Fibroblast of skin of back (primary cell): ENCODE measurements at regions not wholly inside any gene's neighbourhood (a gene's known extent, or its start where the extent isn't known, plus 50 kb on each side); places are given as distances from the start of the nearest gene placed in this dataset.

Experiments used
- DNase-seq: peaks from one replicate; pipeline ENCODE4 v3.0.0-alpha.2; 2013

- no peak for DNase-seq
Measured at GRCh38 chr18:37641573-37641972, 76.0 kb upstream of the CELF4 start.

- no peak for DNase-seq
Measured at GRCh38 chr18:37640504-37640903, 74.9 kb upstream of the CELF4 start.

- peak; percentile 5 for DNase-seq
Measured at GRCh38 chr18:37639846-37640245, 74.2 kb upstream of the CELF4 start.

GRCh38 chr18:37637478-37637850, 71.9 kb upstream of the CELF4 start:
- no peak for DNase-seq

GRCh38 chr18:37636831-37637477, 71.4 kb upstream of the CELF4 start:
- DNase-seq, result no peak

GRCh38 chr18:37634516-37634915, 68.9 kb upstream of the CELF4 start:
- DNase-seq, result no peak

GRCh38 chr18:37631422-37631821, 65.8 kb upstream of the CELF4 start:
- DNase-seq, result no peak

- no peak for DNase-seq
Measured at GRCh38 chr18:37630334-37630733, 64.7 kb upstream of the CELF4 start.

- DNase-seq, result no peak
Measured at GRCh38 chr18:37628470-37629220, 63.0 kb upstream of the CELF4 start.

- no peak for DNase-seq
Measured at GRCh38 chr18:37624318-37624717, 58.7 kb upstream of the CELF4 start.

GRCh38 chr18:37619964-37620363, 54.4 kb upstream of the CELF4 start:
- no peak for DNase-seq

GRCh38 chr18:37617623-37618022, 52.0 kb upstream of the CELF4 start:
- no peak for DNase-seq
